ENCODE measurements at regions not wholly inside any gene's neighbourhood (a gene's known extent, or its start where the extent isn't known, plus 50 kb on each side); places are given as distances from the start of the nearest gene placed in this dataset.

- TF ChIP-seq CEBPB (IDR thresholded peaks at IDR 0.05; ENCODE audit: low read depth, low read length) (no peak), POLR2A (IDR thresholded peaks at IDR 0.05; ENCODE audit: low read depth, low read length) (no peak), FOS (IDR thresholded peaks at IDR 0.05; ENCODE audit: low read depth, low read length) (no peak), USF2 (IDR thresholded peaks at IDR 0.05; ENCODE audit: low read depth, low read length) (no peak), CHD1 (IDR thresholded peaks at IDR 0.05; ENCODE audit: low read depth, low read length) (no peak), MAZ (IDR thresholded peaks at IDR 0.05; ENCODE audit: borderline replicate concordance, low read depth, low read length) (no peak), RAD21 (IDR thresholded peaks at IDR 0.05; ENCODE audit: low read length) (no peak), NFE2L2 (IDR thresholded peaks at IDR 0.05; ENCODE audit: low read depth, low read length) (no peak)
- TF ChIP-seq, protein P1, sequence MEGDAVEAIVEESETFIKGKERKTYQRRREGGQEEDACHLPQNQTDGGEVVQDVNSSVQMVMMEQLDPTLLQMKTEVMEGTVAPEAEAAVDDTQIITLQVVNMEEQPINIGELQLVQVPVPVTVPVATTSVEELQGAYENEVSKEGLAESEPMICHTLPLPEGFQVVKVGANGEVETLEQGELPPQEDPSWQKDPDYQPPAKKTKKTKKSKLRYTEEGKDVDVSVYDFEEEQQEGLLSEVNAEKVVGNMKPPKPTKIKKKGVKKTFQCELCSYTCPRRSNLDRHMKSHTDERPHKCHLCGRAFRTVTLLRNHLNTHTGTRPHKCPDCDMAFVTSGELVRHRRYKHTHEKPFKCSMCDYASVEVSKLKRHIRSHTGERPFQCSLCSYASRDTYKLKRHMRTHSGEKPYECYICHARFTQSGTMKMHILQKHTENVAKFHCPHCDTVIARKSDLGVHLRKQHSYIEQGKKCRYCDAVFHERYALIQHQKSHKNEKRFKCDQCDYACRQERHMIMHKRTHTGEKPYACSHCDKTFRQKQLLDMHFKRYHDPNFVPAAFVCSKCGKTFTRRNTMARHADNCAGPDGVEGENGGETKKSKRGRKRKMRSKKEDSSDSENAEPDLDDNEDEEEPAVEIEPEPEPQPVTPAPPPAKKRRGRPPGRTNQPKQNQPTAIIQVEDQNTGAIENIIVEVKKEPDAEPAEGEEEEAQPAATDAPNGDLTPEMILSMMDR (conservative IDR thresholded peaks at IDR 0.05; ENCODE audit: low read depth, low read length), result no peak
These were observed 243.2 kb upstream of the ARID1B start for GRCh38 chr6:156533872-156534524.
